Lower leg skin (tissue), 3 donors: ENCODE measurements at regions not wholly inside any gene's neighbourhood (a gene's known extent, or its start where the extent isn't known, plus 50 kb on each side); places are given as distances from the start of the nearest gene placed in this dataset.

Experiments used
- POLR2A ChIP-seq, 2 donors: fragments of 450-650 bp; IDR thresholded peaks; one replicate each; pipeline ENCODE4 v1.6.1; 2016 to 2017; ENCODE audit warnings: antibody characterized with exemption in 2 of 2, mild to moderate bottlenecking in 1 of 2, moderate library complexity in 1 of 2
- TF ChIP-seq, protein P1 (sequence below), 3 donors: fragments of 450-650 bp; IDR thresholded peaks; one replicate each; pipeline ENCODE4 v1.5.1; 2016; ENCODE audit warnings: antibody characterized with exemption in 3 of 3, mild to moderate bottlenecking in 3 of 3, moderate library complexity in 2 of 3

DNA sequence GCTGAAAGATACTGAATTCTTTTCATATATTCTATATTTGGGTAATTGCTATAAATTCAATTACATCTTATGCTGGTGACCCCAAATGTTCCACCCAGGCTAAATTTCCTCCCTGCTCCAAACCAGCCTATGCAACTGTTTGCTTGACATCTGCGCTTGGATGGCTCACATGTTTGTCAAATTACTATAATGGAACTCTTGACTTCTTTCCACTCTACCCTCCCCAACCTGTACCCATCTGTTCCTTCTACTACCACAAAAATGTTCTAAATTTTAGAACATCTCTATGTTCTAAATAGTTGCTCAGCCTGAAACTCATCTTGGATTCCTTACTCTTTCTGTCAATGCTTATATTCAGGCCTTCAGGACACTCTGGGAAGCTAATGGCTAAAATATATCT lies 249.9 kb upstream of the SMIM30 start:
- TF ChIP-seq, protein P1, sequence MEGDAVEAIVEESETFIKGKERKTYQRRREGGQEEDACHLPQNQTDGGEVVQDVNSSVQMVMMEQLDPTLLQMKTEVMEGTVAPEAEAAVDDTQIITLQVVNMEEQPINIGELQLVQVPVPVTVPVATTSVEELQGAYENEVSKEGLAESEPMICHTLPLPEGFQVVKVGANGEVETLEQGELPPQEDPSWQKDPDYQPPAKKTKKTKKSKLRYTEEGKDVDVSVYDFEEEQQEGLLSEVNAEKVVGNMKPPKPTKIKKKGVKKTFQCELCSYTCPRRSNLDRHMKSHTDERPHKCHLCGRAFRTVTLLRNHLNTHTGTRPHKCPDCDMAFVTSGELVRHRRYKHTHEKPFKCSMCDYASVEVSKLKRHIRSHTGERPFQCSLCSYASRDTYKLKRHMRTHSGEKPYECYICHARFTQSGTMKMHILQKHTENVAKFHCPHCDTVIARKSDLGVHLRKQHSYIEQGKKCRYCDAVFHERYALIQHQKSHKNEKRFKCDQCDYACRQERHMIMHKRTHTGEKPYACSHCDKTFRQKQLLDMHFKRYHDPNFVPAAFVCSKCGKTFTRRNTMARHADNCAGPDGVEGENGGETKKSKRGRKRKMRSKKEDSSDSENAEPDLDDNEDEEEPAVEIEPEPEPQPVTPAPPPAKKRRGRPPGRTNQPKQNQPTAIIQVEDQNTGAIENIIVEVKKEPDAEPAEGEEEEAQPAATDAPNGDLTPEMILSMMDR (IDR thresholded peaks at IDR 0.05): no peak
- no peak for TF ChIP-seq POLR2A (IDR thresholded peaks at IDR 0.05)
